22Rv1 (cell line): ENCODE measurements at regions not wholly inside any gene's neighbourhood (a gene's known extent, or its start where the extent isn't known, plus 50 kb on each side); places are given as distances from the start of the nearest gene placed in this dataset.

Experiments used
- ZFX ChIP-seq: fragments of 450-650 bp; IDR thresholded peaks from 2 replicates; pipeline ENCODE4 v1.6.1; 2017; ENCODE audit warnings: antibody characterized with exemption, borderline replicate concordance
- TF ChIP-seq, protein P1 (sequence below): fragments of 450-650 bp; IDR thresholded peaks from 2 replicates; pipeline ENCODE4 v1.5.1; 2017; ENCODE audit warnings: mild to moderate bottlenecking

DNA sequence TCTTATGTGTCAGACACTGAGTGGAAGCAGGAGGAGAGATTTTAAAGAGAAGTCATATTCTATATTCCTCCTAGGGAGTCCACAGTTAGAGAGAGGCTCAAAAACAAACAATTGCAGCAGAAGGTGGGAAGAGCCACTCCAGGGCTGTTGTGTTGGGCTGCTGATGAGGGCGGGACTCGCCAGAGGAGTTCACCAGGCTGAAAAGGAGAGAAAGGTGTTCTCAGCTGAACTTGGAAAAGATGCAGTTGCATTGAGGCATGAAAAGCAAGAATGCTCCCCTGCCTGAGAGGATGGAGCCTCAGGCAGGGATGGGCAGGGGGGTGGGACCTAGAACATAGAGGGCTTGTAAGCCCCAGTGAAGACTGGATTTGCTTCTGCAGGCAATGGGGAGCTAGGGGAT lies 324.2 kb downstream of the CXCL12 start:
- TF ChIP-seq, protein P1, sequence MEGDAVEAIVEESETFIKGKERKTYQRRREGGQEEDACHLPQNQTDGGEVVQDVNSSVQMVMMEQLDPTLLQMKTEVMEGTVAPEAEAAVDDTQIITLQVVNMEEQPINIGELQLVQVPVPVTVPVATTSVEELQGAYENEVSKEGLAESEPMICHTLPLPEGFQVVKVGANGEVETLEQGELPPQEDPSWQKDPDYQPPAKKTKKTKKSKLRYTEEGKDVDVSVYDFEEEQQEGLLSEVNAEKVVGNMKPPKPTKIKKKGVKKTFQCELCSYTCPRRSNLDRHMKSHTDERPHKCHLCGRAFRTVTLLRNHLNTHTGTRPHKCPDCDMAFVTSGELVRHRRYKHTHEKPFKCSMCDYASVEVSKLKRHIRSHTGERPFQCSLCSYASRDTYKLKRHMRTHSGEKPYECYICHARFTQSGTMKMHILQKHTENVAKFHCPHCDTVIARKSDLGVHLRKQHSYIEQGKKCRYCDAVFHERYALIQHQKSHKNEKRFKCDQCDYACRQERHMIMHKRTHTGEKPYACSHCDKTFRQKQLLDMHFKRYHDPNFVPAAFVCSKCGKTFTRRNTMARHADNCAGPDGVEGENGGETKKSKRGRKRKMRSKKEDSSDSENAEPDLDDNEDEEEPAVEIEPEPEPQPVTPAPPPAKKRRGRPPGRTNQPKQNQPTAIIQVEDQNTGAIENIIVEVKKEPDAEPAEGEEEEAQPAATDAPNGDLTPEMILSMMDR: no peak
- no peak for TF ChIP-seq ZFX
